ENCODE measurements at regions not wholly inside any gene's neighbourhood (a gene's known extent, or its start where the extent isn't known, plus 50 kb on each side); places are given as distances from the start of the nearest gene placed in this dataset.
"Not testable (repeated sequence)": the region's sequence is repeated elsewhere in the genome, so short reads cannot be mapped to it uniquely, and the experiment has no call there.

DNA sequence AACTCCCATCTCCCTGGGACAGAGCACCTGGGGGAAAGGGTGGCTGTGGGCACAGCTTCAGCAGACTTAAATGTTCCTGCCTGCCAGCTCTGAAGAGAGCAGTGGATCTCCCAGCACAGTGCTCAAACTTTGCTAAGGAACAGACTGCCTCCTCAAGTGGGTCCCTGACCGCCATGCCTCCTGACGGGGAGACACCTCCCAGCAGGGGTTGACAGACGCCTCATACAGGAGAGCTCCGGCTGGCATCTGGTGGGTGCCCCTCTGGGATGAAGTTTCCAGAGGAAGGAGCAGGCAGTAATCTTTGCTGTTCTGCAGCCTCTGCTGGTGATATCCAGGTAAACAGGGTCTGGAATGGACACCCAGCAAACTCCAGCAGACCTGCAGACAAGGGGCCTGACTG lies 206.9 kb upstream of the NUDT10 start:
- TF ChIP-seq, protein P1, sequence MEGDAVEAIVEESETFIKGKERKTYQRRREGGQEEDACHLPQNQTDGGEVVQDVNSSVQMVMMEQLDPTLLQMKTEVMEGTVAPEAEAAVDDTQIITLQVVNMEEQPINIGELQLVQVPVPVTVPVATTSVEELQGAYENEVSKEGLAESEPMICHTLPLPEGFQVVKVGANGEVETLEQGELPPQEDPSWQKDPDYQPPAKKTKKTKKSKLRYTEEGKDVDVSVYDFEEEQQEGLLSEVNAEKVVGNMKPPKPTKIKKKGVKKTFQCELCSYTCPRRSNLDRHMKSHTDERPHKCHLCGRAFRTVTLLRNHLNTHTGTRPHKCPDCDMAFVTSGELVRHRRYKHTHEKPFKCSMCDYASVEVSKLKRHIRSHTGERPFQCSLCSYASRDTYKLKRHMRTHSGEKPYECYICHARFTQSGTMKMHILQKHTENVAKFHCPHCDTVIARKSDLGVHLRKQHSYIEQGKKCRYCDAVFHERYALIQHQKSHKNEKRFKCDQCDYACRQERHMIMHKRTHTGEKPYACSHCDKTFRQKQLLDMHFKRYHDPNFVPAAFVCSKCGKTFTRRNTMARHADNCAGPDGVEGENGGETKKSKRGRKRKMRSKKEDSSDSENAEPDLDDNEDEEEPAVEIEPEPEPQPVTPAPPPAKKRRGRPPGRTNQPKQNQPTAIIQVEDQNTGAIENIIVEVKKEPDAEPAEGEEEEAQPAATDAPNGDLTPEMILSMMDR (IDR thresholded peaks at IDR 0.05) = not testable (repeated sequence)
- not testable (repeated sequence) for TF ChIP-seq POLR2A (IDR thresholded peaks at IDR 0.05)
